ENCODE measurements at regions not wholly inside any gene's neighbourhood (a gene's known extent, or its start where the extent isn't known, plus 50 kb on each side); places are given as distances from the start of the nearest gene placed in this dataset.
A peak's percentile ranks its signal among the peaks of the same experiment; 100 is the strongest.
"Not testable (repeated sequence)": the region's sequence is repeated elsewhere in the genome, so short reads cannot be mapped to it uniquely, and the experiment has no call there.

DNA sequence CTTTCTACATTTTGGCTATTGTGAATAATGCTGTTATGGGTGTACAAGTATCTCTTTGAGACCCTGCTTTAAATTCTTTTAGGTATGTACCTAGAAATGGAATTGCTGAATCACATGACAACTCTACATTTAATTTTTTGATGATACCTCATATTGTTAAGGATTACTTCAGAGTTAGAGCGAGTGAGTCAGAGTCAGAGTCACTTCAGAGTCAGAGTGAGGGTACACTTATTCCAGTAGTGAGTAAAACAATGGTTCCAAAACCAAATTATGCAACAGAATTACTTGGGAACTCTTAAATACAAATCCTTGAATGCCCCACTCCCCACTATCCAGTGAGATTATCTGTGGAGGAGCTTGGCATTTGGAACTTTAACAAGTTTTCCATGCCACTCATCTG is 50.3 kb upstream of the SNRK start:
- no peaks in the 10 kb centered on the region for H3K36me3 ChIP-seq (ENCODE audit: low read depth, low read length)
- H4K20me1 ChIP-seq (ENCODE audit: low read length), result no peaks in the 10 kb centered on the region
- ATAC-seq (peak; percentile 63), DNase-seq (peak; percentile 75)
- H3K9ac ChIP-seq (ENCODE audit: low read length), result no peak overlapping the region
- ChIA-PET POLR2A (ENCODE audit: unreplicated experiment) (no interaction called here), CTCF (no interaction called here)
- H3K4me3 ChIP-seq (ENCODE audit: low read length), result no peak overlapping the region
- no peaks in the 10 kb centered on the region for H3K9me3 ChIP-seq (ENCODE audit: low read length)
- no TSS peak for BruUV-seq (replicated peaks)
- H3F3A ChIP-seq (ENCODE audit: low read length, unreplicated experiment), result no peaks in the 10 kb centered on the region
- H3K27me3 ChIP-seq (ENCODE audit: low read length), result no peaks in the 10 kb centered on the region
- no peaks in the 10 kb centered on the region for H3K9me2 ChIP-seq (replicated peaks; ENCODE audit: low read length)
- H3K79me2 ChIP-seq (ENCODE audit: low read length), result no peaks in the 10 kb centered on the region
- peaks cover 23% of the 10 kb centered on the region for H3K4me1 ChIP-seq (ENCODE audit: insufficient read depth, low read length)
- intact Hi-C loops (cut with micrococcal nuclease), result no loop called here
- 0 out of 2 replicates have a peak overlapping the region, but pooled peaks have one; percentile 14 for H3K4me2 ChIP-seq (ENCODE audit: low read length)
- H3K27ac ChIP-seq (ENCODE audit: low read length), result peak overlapping the region; percentile 40
- no peak overlapping the region for H2AFZ ChIP-seq (ENCODE audit: low read length)
- no peak for TF ChIP-seq EZH2 (IDR thresholded peaks at IDR 0.05; ENCODE audit: low read length, unreplicated experiment)

DNA sequence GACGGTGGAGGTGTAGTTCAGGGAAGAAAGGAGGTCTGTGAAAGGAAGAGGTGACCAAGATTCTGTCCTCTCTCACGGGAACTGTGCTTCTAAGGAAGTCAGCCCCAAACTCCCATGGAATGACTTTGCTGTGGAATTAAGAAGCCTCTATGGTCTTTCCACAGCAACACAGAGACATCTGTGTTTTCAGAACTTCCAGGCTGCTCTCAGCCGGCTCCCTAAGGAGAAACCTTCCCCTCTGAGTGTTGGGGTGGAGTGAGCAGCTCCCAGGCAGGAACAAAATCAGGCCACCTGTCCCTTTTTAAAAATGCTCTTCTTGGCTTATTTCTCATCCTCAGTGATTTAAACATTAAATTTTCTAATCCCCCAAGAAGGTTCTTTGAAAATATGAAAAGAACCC is 53.3 kb upstream of the SNRK start:
- Histone ChIP-seq H3K9ac (ENCODE audit: low read length) (no peak overlapping the region), H3F3A (ENCODE audit: low read length, unreplicated experiment) (no peaks in the 10 kb centered on the region), H3K9me2 (replicated peaks; ENCODE audit: low read length) (no peaks in the 10 kb centered on the region), H3K9me3 (ENCODE audit: low read length) (no peaks in the 10 kb centered on the region), H3K27me3 (ENCODE audit: low read length) (no peaks in the 10 kb centered on the region), H3K4me3 (ENCODE audit: low read length) (no peak overlapping the region), H3K36me3 (ENCODE audit: low read depth, low read length) (no peaks in the 10 kb centered on the region), H4K20me1 (ENCODE audit: low read length) (no peaks in the 10 kb centered on the region), H3K79me2 (ENCODE audit: low read length) (no peaks in the 10 kb centered on the region), H2AFZ (ENCODE audit: low read length) (no peak overlapping the region), H3K27ac (ENCODE audit: low read length) (no peak overlapping the region), H3K4me1 (ENCODE audit: insufficient read depth, low read length) (peaks cover 23% of the 10 kb centered on the region), H3K4me2 (ENCODE audit: low read length) (no peak overlapping the region)
- ChIA-PET POLR2A (ENCODE audit: unreplicated experiment) (interaction anchor here (0.6 kb wide), 1 partner anchor 12 kb away, joined by 4 read pairs; no protein-coding TSS in a partner anchor), CTCF (interaction anchor here (0.6 kb wide), 1 partner anchor 10 kb away, joined by 3 read pairs; no protein-coding TSS in a partner anchor)
- no peak for ATAC-seq
- TF ChIP-seq, protein P1, sequence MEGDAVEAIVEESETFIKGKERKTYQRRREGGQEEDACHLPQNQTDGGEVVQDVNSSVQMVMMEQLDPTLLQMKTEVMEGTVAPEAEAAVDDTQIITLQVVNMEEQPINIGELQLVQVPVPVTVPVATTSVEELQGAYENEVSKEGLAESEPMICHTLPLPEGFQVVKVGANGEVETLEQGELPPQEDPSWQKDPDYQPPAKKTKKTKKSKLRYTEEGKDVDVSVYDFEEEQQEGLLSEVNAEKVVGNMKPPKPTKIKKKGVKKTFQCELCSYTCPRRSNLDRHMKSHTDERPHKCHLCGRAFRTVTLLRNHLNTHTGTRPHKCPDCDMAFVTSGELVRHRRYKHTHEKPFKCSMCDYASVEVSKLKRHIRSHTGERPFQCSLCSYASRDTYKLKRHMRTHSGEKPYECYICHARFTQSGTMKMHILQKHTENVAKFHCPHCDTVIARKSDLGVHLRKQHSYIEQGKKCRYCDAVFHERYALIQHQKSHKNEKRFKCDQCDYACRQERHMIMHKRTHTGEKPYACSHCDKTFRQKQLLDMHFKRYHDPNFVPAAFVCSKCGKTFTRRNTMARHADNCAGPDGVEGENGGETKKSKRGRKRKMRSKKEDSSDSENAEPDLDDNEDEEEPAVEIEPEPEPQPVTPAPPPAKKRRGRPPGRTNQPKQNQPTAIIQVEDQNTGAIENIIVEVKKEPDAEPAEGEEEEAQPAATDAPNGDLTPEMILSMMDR (conservative IDR thresholded peaks at IDR 0.05; ENCODE audit: low read depth, low read length), result no peak
- TF ChIP-seq EZH2phosphoT487 (IDR thresholded peaks at IDR 0.05; ENCODE audit: borderline replicate concordance, low read length), result no peak
- no peak for TF ChIP-seq EZH2 (IDR thresholded peaks at IDR 0.05; ENCODE audit: low read length, unreplicated experiment)
- intact Hi-C loops (cut with micrococcal nuclease), result no loop called here
- DNase-seq, result no peak
- no TSS peak for BruUV-seq (replicated peaks)

DNA sequence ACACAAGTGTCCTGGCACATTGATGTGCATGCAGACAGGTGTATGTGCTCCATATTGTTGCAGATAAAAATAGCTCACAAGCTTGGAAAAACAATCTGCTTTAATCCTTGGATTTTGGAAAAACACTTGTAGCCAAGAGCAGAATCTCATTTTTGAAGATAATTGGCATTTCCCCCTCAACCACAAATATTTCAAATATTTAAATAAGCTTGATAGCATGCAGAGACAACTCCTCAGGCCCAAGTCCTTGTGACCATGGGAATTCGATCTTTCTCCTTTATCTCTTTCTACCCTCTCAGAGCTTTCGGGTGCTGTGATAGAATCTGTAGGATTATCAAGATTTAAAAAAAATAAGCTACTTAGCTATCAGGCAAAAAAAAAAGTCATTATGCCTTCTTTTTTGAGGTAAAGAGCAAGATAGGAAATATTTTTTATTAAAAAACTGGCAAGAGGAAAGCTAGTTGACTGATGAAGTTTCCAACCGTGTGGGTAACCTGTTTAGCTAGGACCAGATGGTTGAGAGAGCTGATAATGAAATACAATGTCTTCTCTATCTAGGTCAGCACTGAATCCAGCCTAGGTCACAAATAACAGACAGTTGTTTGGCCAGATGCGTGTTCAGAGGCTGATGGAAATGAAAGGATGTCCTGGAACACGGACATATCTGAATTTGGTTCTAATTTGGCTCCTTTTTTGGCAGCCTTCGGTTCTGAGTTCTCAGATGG is 54.9 kb upstream of the SNRK start:
- H3K9ac ChIP-seq (ENCODE audit: low read length), result no peak overlapping the region
- TF ChIP-seq EZH2 (IDR thresholded peaks at IDR 0.05; ENCODE audit: low read length, unreplicated experiment), result no peak
- TF ChIP-seq EZH2phosphoT487 (IDR thresholded peaks at IDR 0.05; ENCODE audit: borderline replicate concordance, low read length), result no peak
- TF ChIP-seq, protein P1 (conservative IDR thresholded peaks at IDR 0.05; ENCODE audit: low read depth, low read length), result no peak
- no peak overlapping the region for H3K4me2 ChIP-seq (ENCODE audit: low read length)
- H3K27ac ChIP-seq (ENCODE audit: low read length), result no peak overlapping the region
- no peak overlapping the region for H2AFZ ChIP-seq (ENCODE audit: low read length)
- ATAC-seq (no peak), DNase-seq (no peak)
- CTCF ChIA-PET, result no interaction called here
- no peaks in the 10 kb centered on the region for H3K27me3 ChIP-seq (ENCODE audit: low read length)
- H3K36me3 ChIP-seq (ENCODE audit: low read depth, low read length), result no peaks in the 10 kb centered on the region
- no peak overlapping the region for H3K4me3 ChIP-seq (ENCODE audit: low read length)
- H3K4me1 ChIP-seq (ENCODE audit: insufficient read depth, low read length), result peaks cover 20% of the 10 kb centered on the region
- intact Hi-C loops (cut with micrococcal nuclease), result loop anchor here (2.0 kb wide), 1 partner anchor 267 kb away; no protein-coding TSS in a partner anchor
- POLR2A ChIA-PET (ENCODE audit: unreplicated experiment), result no interaction called here
- no peaks in the 10 kb centered on the region for H3K9me2 ChIP-seq (replicated peaks; ENCODE audit: low read length)
- no TSS peak for BruUV-seq (replicated peaks)
- H4K20me1 ChIP-seq (ENCODE audit: low read length), result no peaks in the 10 kb centered on the region
- H3K9me3 ChIP-seq (ENCODE audit: low read length), result no peaks in the 10 kb centered on the region
- H3K79me2 ChIP-seq (ENCODE audit: low read length), result no peaks in the 10 kb centered on the region
- no peaks in the 10 kb centered on the region for H3F3A ChIP-seq (ENCODE audit: low read length, unreplicated experiment)

DNA sequence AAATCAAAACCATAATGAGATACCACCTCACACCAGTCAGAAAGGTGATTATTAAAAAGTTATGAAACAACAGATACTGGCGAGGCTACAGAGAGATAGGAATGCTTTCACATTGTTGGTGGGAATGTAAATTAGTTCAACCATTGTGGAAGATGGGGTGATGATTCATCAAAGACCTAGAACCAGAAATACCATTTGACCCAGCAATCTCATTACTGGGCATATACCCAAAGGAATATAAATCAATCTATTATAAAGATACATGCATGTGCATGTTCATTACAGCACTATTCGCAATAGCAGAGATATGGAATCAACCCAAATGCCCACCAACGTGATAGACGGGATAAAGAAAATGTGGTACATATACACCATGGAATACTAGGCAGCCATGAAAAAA is 56.5 kb upstream of the SNRK start:
- CTCF ChIA-PET; H3K4me2 ChIP-seq (ENCODE audit: low read length); H3K9ac ChIP-seq (ENCODE audit: low read length); DNase-seq; H4K20me1 ChIP-seq (ENCODE audit: low read length); POLR2A ChIA-PET (ENCODE audit: unreplicated experiment); H3K9me2 ChIP-seq (replicated peaks; ENCODE audit: low read length); H3F3A ChIP-seq (ENCODE audit: low read length, unreplicated experiment); H3K4me3 ChIP-seq (ENCODE audit: low read length); H3K79me2 ChIP-seq (ENCODE audit: low read length); H3K27me3 ChIP-seq (ENCODE audit: low read length); H3K4me1 ChIP-seq (ENCODE audit: insufficient read depth, low read length); H3K27ac ChIP-seq (ENCODE audit: low read length); BruUV-seq (replicated peaks); H2AFZ ChIP-seq (ENCODE audit: low read length); ATAC-seq; H3K36me3 ChIP-seq (ENCODE audit: low read depth, low read length); H3K9me3 ChIP-seq (ENCODE audit: low read length): not testable (repeated sequence)
- intact Hi-C loops (cut with micrococcal nuclease), result loop anchor here (2.0 to 10.0 kb wide), 2 partner anchors 145 to 269 kb away; no protein-coding TSS in a partner anchor

DNA sequence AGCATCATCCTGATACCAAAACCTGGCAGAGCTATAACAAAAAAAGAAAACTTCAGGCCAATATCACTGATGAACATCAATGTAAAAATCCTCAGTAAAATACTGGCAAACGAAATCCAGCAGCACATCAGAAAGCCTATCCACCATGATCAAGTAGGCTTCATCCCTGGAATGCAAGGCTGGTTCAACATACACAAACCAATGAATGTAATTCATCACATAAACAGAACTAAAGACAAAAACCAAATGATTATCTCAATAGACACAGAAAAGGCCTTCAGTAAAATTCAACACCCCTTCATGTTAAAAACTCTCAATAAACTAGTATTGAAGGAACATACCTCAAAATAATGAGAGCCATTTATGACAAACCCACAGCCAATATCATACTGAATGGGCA is 58.7 kb upstream of the SNRK start:
- CTCF ChIA-PET; H3K9me2 ChIP-seq (replicated peaks; ENCODE audit: low read length); H3K9ac ChIP-seq (ENCODE audit: low read length); H4K20me1 ChIP-seq (ENCODE audit: low read length); H3F3A ChIP-seq (ENCODE audit: low read length, unreplicated experiment); BruUV-seq (replicated peaks); H3K4me3 ChIP-seq (ENCODE audit: low read length); H3K4me2 ChIP-seq (ENCODE audit: low read length); H3K27ac ChIP-seq (ENCODE audit: low read length); ATAC-seq; H3K36me3 ChIP-seq (ENCODE audit: low read depth, low read length); H3K4me1 ChIP-seq (ENCODE audit: insufficient read depth, low read length); DNase-seq; POLR2A ChIA-PET (ENCODE audit: unreplicated experiment); H3K27me3 ChIP-seq (ENCODE audit: low read length); H2AFZ ChIP-seq (ENCODE audit: low read length); H3K9me3 ChIP-seq (ENCODE audit: low read length); H3K79me2 ChIP-seq (ENCODE audit: low read length): not testable (repeated sequence)
- intact Hi-C loops (cut with micrococcal nuclease), result loop anchor here (10.0 kb wide), 1 partner anchor 147 kb away; no protein-coding TSS in a partner anchor
